H1 (cell line): ENCODE measurements at regions not wholly inside any gene's neighbourhood (a gene's known extent, or its start where the extent isn't known, plus 50 kb on each side); places are given as distances from the start of the nearest gene placed in this dataset.

Experiments
- CEBPB ChIP-seq: IDR thresholded peaks from 2 replicates; pipeline ENCODE4 v1.6.1; 2012; ENCODE audit warnings: low read depth, low read length
- CTBP2 ChIP-seq: IDR thresholded peaks from 2 replicates; pipeline ENCODE4 v1.7.0; 2011; ENCODE audit warnings: borderline replicate concordance, mild to moderate bottlenecking, moderate library complexity, mixed read lengths, low read length; ENCODE audit not compliant: insufficient read depth, insufficient read length
- HDAC6 ChIP-seq: IDR thresholded peaks from one replicate; pipeline ENCODE4 v1.7.1; 2012; ENCODE audit warnings: low read depth, mild to moderate bottlenecking, inconsistent platforms, low read length, moderate library complexity
- KDM1A ChIP-seq: fragments of 200-600, 300-600 bp; sonication (generic); IDR thresholded peaks from 2 replicates; pipeline ENCODE4 v1.7.1; 2016; ENCODE audit warnings: mild to moderate bottlenecking, low read length, borderline replicate concordance
- SP2 ChIP-seq: IDR thresholded peaks from 2 replicates; pipeline ENCODE4 v1.6.1; 2012; ENCODE audit warnings: mild to moderate bottlenecking, low read length, inconsistent platforms
- SUZ12 ChIP-seq: fragments of 200-600 bp; sonication (generic); IDR thresholded peaks from 2 replicates; pipeline ENCODE4 v1.6.1; 2012; ENCODE audit warnings: mild to moderate bottlenecking, inconsistent platforms, low read length, moderate library complexity, mixed read lengths
- TF ChIP-seq, protein P1 (sequence below): fragments of 300-600 bp; sonication (generic); IDR thresholded peaks from 2 replicates; pipeline ENCODE4 v1.7.1; 2012; ENCODE audit warnings: low read length, moderate library complexity, mild to moderate bottlenecking, inconsistent platforms; ENCODE audit not compliant: insufficient replicate concordance

- TF ChIP-seq, protein P1, sequence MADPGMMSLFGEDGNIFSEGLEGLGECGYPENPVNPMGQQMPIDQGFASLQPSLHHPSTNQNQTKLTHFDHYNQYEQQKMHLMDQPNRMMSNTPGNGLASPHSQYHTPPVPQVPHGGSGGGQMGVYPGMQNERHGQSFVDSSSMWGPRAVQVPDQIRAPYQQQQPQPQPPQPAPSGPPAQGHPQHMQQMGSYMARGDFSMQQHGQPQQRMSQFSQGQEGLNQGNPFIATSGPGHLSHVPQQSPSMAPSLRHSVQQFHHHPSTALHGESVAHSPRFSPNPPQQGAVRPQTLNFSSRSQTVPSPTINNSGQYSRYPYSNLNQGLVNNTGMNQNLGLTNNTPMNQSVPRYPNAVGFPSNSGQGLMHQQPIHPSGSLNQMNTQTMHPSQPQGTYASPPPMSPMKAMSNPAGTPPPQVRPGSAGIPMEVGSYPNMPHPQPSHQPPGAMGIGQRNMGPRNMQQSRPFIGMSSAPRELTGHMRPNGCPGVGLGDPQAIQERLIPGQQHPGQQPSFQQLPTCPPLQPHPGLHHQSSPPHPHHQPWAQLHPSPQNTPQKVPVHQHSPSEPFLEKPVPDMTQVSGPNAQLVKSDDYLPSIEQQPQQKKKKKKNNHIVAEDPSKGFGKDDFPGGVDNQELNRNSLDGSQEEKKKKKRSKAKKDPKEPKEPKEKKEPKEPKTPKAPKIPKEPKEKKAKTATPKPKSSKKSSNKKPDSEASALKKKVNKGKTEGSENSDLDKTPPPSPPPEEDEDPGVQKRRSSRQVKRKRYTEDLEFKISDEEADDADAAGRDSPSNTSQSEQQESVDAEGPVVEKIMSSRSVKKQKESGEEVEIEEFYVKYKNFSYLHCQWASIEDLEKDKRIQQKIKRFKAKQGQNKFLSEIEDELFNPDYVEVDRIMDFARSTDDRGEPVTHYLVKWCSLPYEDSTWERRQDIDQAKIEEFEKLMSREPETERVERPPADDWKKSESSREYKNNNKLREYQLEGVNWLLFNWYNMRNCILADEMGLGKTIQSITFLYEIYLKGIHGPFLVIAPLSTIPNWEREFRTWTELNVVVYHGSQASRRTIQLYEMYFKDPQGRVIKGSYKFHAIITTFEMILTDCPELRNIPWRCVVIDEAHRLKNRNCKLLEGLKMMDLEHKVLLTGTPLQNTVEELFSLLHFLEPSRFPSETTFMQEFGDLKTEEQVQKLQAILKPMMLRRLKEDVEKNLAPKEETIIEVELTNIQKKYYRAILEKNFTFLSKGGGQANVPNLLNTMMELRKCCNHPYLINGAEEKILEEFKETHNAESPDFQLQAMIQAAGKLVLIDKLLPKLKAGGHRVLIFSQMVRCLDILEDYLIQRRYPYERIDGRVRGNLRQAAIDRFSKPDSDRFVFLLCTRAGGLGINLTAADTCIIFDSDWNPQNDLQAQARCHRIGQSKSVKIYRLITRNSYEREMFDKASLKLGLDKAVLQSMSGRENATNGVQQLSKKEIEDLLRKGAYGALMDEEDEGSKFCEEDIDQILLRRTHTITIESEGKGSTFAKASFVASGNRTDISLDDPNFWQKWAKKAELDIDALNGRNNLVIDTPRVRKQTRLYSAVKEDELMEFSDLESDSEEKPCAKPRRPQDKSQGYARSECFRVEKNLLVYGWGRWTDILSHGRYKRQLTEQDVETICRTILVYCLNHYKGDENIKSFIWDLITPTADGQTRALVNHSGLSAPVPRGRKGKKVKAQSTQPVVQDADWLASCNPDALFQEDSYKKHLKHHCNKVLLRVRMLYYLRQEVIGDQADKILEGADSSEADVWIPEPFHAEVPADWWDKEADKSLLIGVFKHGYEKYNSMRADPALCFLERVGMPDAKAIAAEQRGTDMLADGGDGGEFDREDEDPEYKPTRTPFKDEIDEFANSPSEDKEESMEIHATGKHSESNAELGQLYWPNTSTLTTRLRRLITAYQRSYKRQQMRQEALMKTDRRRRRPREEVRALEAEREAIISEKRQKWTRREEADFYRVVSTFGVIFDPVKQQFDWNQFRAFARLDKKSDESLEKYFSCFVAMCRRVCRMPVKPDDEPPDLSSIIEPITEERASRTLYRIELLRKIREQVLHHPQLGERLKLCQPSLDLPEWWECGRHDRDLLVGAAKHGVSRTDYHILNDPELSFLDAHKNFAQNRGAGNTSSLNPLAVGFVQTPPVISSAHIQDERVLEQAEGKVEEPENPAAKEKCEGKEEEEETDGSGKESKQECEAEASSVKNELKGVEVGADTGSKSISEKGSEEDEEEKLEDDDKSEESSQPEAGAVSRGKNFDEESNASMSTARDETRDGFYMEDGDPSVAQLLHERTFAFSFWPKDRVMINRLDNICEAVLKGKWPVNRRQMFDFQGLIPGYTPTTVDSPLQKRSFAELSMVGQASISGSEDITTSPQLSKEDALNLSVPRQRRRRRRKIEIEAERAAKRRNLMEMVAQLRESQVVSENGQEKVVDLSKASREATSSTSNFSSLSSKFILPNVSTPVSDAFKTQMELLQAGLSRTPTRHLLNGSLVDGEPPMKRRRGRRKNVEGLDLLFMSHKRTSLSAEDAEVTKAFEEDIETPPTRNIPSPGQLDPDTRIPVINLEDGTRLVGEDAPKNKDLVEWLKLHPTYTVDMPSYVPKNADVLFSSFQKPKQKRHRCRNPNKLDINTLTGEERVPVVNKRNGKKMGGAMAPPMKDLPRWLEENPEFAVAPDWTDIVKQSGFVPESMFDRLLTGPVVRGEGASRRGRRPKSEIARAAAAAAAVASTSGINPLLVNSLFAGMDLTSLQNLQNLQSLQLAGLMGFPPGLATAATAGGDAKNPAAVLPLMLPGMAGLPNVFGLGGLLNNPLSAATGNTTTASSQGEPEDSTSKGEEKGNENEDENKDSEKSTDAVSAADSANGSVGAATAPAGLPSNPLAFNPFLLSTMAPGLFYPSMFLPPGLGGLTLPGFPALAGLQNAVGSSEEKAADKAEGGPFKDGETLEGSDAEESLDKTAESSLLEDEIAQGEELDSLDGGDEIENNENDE = no peak
- TF ChIP-seq SP2 = no peak
- TF ChIP-seq KDM1A = no peak
- no peak for TF ChIP-seq CTBP2
- no peak for TF ChIP-seq CEBPB
- no peak for TF ChIP-seq HDAC6
- no peak for TF ChIP-seq SUZ12
Observed at GRCh38 chr12:24480766-24481449, 468.0 kb downstream of the BCAT1 start (continued).
